ENCODE measurements at regions not wholly inside any gene's neighbourhood (a gene's known extent, or its start where the extent isn't known, plus 50 kb on each side); places are given as distances from the start of the nearest gene placed in this dataset.
"Not testable (repeated sequence)": the region's sequence is repeated elsewhere in the genome, so short reads cannot be mapped to it uniquely, and the experiment has no call there.

GRCh38 chr3:125741991-125742718 lies 146.9 kb upstream of the OSBPL11 start:
- H3K27me3 Mint-ChIP-seq (ENCODE audit: insufficient read depth); H3K36me3 Mint-ChIP-seq (ENCODE audit: low read depth); H3K4me1 Mint-ChIP-seq (ENCODE audit: low read depth); H3K4me3 Mint-ChIP-seq; intact Hi-C loops (cut with micrococcal nuclease); H3K9me3 Mint-ChIP-seq; DNase-seq (ENCODE audit: low spot score): not testable (repeated sequence)
- H3K27ac Mint-ChIP-seq, result peak overlapping the region; percentile 55

- not testable (repeated sequence) for H3K9me3 Mint-ChIP-seq; H3K36me3 Mint-ChIP-seq (ENCODE audit: low read depth); H3K27ac Mint-ChIP-seq; H3K4me1 Mint-ChIP-seq (ENCODE audit: low read depth); H3K27me3 Mint-ChIP-seq (ENCODE audit: insufficient read depth); H3K4me3 Mint-ChIP-seq
- intact Hi-C loops (cut with micrococcal nuclease), result loop anchor here (1.0 kb wide), 1 partner anchor 23 kb away; no protein-coding TSS in a partner anchor
- DNase-seq (ENCODE audit: low spot score), result peak; percentile 20
Observed at GRCh38 chr3:125742845-125743244, 147.5 kb upstream of the OSBPL11 start.

- intact Hi-C loops (cut with micrococcal nuclease); H3K4me3 Mint-ChIP-seq; H3K27me3 Mint-ChIP-seq (ENCODE audit: insufficient read depth); H3K9me3 Mint-ChIP-seq; H3K36me3 Mint-ChIP-seq (ENCODE audit: low read depth); H3K27ac Mint-ChIP-seq; H3K4me1 Mint-ChIP-seq (ENCODE audit: low read depth); DNase-seq (ENCODE audit: low spot score): not testable (repeated sequence)
Observed at GRCh38 chr3:125757050-125757449, 161.8 kb upstream of the OSBPL11 start.

GRCh38 chr3:125758641-125759130 lies 163.4 kb upstream of the OSBPL11 start:
- H3K27me3 Mint-ChIP-seq (ENCODE audit: insufficient read depth), result peaks cover 13% of the 10 kb centered on the region
- DNase-seq (ENCODE audit: low spot score); H3K27ac Mint-ChIP-seq; H3K4me3 Mint-ChIP-seq; H3K4me1 Mint-ChIP-seq (ENCODE audit: low read depth); H3K9me3 Mint-ChIP-seq; H3K36me3 Mint-ChIP-seq (ENCODE audit: low read depth); intact Hi-C loops (cut with micrococcal nuclease): not testable (repeated sequence)

- H3K4me3 Mint-ChIP-seq; H3K9me3 Mint-ChIP-seq; H3K36me3 Mint-ChIP-seq (ENCODE audit: low read depth); H3K27ac Mint-ChIP-seq; DNase-seq (ENCODE audit: low spot score); H3K4me1 Mint-ChIP-seq (ENCODE audit: low read depth): not testable (repeated sequence)
- intact Hi-C loops (cut with micrococcal nuclease), result loop anchor here (10.0 kb wide), 1 partner anchor 152 kb away; no protein-coding TSS in a partner anchor
- peaks cover 25% of the 10 kb centered on the region for H3K27me3 Mint-ChIP-seq (ENCODE audit: insufficient read depth)
Observed at GRCh38 chr3:125762601-125763000, 167.3 kb upstream of the OSBPL11 start.

GRCh38 chr3:125766285-125766826 lies 171.1 kb upstream of the OSBPL11 start:
- Mint-ChIP-seq H3K4me3 (peak overlapping the region; percentile 63), H3K27me3 (ENCODE audit: insufficient read depth) (peaks cover 32% of the 10 kb centered on the region)
- DNase-seq (ENCODE audit: low spot score), result peak; percentile 50
- not testable (repeated sequence) for H3K9me3 Mint-ChIP-seq; H3K4me1 Mint-ChIP-seq (ENCODE audit: low read depth); H3K36me3 Mint-ChIP-seq (ENCODE audit: low read depth); H3K27ac Mint-ChIP-seq
- intact Hi-C loops (cut with micrococcal nuclease), result loop anchor here (10.0 kb wide), 1 partner anchor 148 kb away; no protein-coding TSS in a partner anchor

- not testable (repeated sequence) for H3K4me1 Mint-ChIP-seq (ENCODE audit: low read depth); H3K36me3 Mint-ChIP-seq (ENCODE audit: low read depth); H3K9me3 Mint-ChIP-seq; DNase-seq (ENCODE audit: low spot score); H3K27ac Mint-ChIP-seq
- Mint-ChIP-seq H3K4me3 (peak overlapping the region; percentile 76), H3K27me3 (ENCODE audit: insufficient read depth) (peaks cover 32% of the 10 kb centered on the region)
- intact Hi-C loops (cut with micrococcal nuclease), result loop anchor here (10.0 kb wide), 1 partner anchor 148 kb away; no protein-coding TSS in a partner anchor
Observed at GRCh38 chr3:125766931-125767330, 171.6 kb upstream of the OSBPL11 start.

- no peaks in the 10 kb centered on the region for H3K9me3 Mint-ChIP-seq
- intact Hi-C loops (cut with micrococcal nuclease), result loop anchor here (10.0 kb wide), 1 partner anchor 147 kb away; no protein-coding TSS in a partner anchor
- H3K36me3 Mint-ChIP-seq (ENCODE audit: low read depth), result no peaks in the 10 kb centered on the region
- DNase-seq (ENCODE audit: low spot score), result no peak
- H3K27ac Mint-ChIP-seq, result no peak overlapping the region
- peaks cover 30% of the 10 kb centered on the region for H3K27me3 Mint-ChIP-seq (ENCODE audit: insufficient read depth)
- peak overlapping the region; percentile 76 for H3K4me3 Mint-ChIP-seq
- no peaks in the 10 kb centered on the region for H3K4me1 Mint-ChIP-seq (ENCODE audit: low read depth)
Observed at GRCh38 chr3:125767641-125768040, 172.3 kb upstream of the OSBPL11 start.

- peaks cover 24% of the 10 kb centered on the region for H3K27me3 Mint-ChIP-seq (ENCODE audit: insufficient read depth)
- not testable (repeated sequence) for H3K9me3 Mint-ChIP-seq; H3K4me3 Mint-ChIP-seq; DNase-seq (ENCODE audit: low spot score); H3K27ac Mint-ChIP-seq; H3K36me3 Mint-ChIP-seq (ENCODE audit: low read depth); H3K4me1 Mint-ChIP-seq (ENCODE audit: low read depth)
- intact Hi-C loops (cut with micrococcal nuclease), result loop anchor here (10.0 kb wide), 1 partner anchor 146 kb away; no protein-coding TSS in a partner anchor
Observed at GRCh38 chr3:125768821-125769220, 173.5 kb upstream of the OSBPL11 start.

GRCh38 chr3:125771506-125771905 lies 176.2 kb upstream of the OSBPL11 start:
- H3K36me3 Mint-ChIP-seq (ENCODE audit: low read depth); DNase-seq (ENCODE audit: low spot score); H3K9me3 Mint-ChIP-seq; H3K4me3 Mint-ChIP-seq; intact Hi-C loops (cut with micrococcal nuclease); H3K27ac Mint-ChIP-seq; H3K4me1 Mint-ChIP-seq (ENCODE audit: low read depth): not testable (repeated sequence)
- H3K27me3 Mint-ChIP-seq (ENCODE audit: insufficient read depth), result peaks cover 13% of the 10 kb centered on the region

- intact Hi-C loops (cut with micrococcal nuclease); DNase-seq (ENCODE audit: low spot score); H3K27ac Mint-ChIP-seq; H3K36me3 Mint-ChIP-seq (ENCODE audit: low read depth); H3K4me1 Mint-ChIP-seq (ENCODE audit: low read depth); H3K9me3 Mint-ChIP-seq; H3K27me3 Mint-ChIP-seq (ENCODE audit: insufficient read depth); H3K4me3 Mint-ChIP-seq: not testable (repeated sequence)
Observed at GRCh38 chr3:125774433-125775034, 179.2 kb upstream of the OSBPL11 start.

- intact Hi-C loops (cut with micrococcal nuclease); H3K4me3 Mint-ChIP-seq; DNase-seq (ENCODE audit: low spot score); H3K9me3 Mint-ChIP-seq; H3K27ac Mint-ChIP-seq; H3K36me3 Mint-ChIP-seq (ENCODE audit: low read depth); H3K4me1 Mint-ChIP-seq (ENCODE audit: low read depth); H3K27me3 Mint-ChIP-seq (ENCODE audit: insufficient read depth): not testable (repeated sequence)
Observed at GRCh38 chr3:125775106-125775505, 179.8 kb upstream of the OSBPL11 start.

- H3K27me3 Mint-ChIP-seq (ENCODE audit: insufficient read depth); H3K4me3 Mint-ChIP-seq; H3K36me3 Mint-ChIP-seq (ENCODE audit: low read depth); H3K27ac Mint-ChIP-seq; DNase-seq (ENCODE audit: low spot score); intact Hi-C loops (cut with micrococcal nuclease); H3K9me3 Mint-ChIP-seq; H3K4me1 Mint-ChIP-seq (ENCODE audit: low read depth): not testable (repeated sequence)
Observed at GRCh38 chr3:125775606-125776294, 180.5 kb upstream of the OSBPL11 start.
